ENCODE measurements at regions not wholly inside any gene's neighbourhood (a gene's known extent, or its start where the extent isn't known, plus 50 kb on each side); places are given as distances from the start of the nearest gene placed in this dataset.

DNA sequence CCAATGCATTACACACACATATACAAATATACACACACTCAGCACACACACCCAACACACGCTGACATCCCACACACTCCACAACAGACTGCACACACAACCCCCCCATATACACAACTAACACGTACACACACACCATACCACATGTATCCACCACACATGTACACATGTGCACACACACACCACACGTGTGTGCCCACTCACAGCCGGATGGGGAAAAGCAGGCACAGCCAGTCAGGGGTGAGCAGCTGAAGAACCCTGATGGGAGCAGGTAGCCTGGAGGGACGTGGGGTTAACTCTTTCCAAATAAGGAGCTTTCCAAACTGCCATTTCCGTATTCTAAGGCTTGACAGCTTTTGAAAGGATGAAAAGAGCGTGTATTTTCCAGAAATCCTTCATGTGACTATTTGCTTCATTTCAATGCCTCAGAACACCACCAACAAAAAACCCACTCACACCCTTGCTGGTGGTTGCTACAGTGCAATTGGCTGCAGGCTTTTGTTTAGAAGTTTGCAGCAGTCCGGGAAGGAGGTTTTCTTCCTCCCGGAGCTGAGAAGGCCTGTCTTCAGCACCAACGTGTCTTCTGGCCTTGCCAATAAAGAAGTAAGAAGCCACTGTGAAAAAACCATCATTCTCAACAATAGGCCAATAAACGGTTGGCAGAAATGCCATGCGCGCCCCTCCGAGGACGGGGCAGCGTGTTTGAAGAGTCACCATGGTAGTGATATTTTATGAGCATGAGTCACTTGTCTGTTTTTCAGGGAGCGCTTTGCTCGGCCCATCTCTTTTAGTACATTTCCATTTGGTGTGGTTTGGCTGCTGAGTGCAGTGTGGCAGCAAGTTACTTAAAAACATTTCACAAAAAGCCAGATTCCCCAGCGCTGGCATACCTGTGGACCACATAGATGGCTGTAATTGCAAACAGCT lies 131.3 kb upstream of the GMDS start:
- TF ChIP-seq, protein P1, sequence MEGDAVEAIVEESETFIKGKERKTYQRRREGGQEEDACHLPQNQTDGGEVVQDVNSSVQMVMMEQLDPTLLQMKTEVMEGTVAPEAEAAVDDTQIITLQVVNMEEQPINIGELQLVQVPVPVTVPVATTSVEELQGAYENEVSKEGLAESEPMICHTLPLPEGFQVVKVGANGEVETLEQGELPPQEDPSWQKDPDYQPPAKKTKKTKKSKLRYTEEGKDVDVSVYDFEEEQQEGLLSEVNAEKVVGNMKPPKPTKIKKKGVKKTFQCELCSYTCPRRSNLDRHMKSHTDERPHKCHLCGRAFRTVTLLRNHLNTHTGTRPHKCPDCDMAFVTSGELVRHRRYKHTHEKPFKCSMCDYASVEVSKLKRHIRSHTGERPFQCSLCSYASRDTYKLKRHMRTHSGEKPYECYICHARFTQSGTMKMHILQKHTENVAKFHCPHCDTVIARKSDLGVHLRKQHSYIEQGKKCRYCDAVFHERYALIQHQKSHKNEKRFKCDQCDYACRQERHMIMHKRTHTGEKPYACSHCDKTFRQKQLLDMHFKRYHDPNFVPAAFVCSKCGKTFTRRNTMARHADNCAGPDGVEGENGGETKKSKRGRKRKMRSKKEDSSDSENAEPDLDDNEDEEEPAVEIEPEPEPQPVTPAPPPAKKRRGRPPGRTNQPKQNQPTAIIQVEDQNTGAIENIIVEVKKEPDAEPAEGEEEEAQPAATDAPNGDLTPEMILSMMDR (IDR thresholded peaks at IDR 0.05), result no peak
- peak overlapping the region; percentile 29 for H3K4me3 ChIP-seq
- DNase-seq (ENCODE audit: low spot score), result peak; percentile 78
- H3K27ac ChIP-seq, result peak overlapping the region; percentile 20 to 63

DNA sequence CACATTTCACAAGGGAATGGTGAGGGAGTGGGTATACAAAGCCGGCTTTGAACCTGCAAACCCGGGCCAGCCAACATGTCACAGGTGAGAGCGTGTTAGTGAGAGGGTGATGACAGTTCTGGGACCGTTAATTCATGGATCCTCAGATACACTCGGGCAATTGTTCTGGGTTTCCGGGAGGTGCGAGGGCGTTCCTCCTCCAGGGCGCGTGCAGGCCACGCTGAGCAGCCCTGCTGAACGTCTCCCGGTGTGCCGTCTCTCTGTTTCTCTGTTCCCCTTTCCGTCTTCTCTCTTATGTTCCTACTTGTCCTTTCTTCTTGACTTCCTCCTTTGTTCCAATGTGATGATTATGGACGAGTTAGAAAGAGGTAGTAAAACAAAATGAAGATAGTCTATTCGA lies 130.0 kb upstream of the GMDS start:
- Histone ChIP-seq H3K4me3 (no peak overlapping the region), H3K27ac (no peak overlapping the region)
- TF ChIP-seq, protein P1 (IDR thresholded peaks at IDR 0.05), result no peak
- no peak for DNase-seq (ENCODE audit: low spot score)

DNA sequence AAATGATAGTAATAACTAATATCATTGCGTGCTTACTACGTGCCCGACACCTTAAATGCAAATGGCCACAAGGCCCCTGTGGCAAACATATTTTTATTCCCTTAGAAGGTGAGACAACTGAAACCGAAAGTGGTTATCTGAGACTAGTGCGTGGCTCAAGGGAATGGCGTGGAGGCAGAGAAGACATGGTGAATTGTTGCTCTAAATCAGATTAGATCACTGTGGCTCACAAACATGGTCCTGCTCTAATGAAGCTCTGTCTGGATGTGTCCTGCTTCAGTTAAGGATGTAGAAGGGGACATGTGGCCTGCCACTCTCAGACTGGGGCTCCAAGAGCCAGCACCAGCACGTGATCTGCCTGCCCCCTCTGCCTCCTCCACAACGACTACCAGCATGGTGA lies 124.2 kb upstream of the GMDS start:
- DNase-seq (ENCODE audit: low spot score), result no peak
- TF ChIP-seq, protein P1 (IDR thresholded peaks at IDR 0.05), result no peak
- no peak overlapping the region for H3K27ac ChIP-seq
- H3K4me3 ChIP-seq, result no peak overlapping the region

DNA sequence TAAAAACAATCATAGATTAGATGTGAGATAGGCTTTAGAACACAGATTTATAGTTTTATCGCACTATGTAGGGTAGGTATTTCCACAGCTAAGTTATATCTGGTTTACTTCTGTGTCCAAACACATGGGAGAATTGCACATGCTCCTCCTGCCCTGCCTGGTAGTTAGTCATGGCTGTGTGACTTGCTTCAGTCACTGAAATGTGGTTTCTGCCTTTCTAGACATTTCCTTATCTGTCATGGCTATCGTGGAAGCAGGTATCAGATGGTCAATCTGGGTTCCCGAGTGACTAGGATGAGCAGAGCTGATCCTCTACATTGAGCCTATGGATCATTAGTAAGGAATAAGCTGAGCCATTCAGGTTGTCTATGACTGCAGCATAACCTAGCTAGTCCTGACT lies 117.8 kb upstream of the GMDS start:
- TF ChIP-seq, protein P1 (IDR thresholded peaks at IDR 0.05), result no peak
- Histone ChIP-seq H3K27ac (no peak overlapping the region), H3K4me3 (no peak overlapping the region)
- no peak for DNase-seq (ENCODE audit: low spot score)

DNA sequence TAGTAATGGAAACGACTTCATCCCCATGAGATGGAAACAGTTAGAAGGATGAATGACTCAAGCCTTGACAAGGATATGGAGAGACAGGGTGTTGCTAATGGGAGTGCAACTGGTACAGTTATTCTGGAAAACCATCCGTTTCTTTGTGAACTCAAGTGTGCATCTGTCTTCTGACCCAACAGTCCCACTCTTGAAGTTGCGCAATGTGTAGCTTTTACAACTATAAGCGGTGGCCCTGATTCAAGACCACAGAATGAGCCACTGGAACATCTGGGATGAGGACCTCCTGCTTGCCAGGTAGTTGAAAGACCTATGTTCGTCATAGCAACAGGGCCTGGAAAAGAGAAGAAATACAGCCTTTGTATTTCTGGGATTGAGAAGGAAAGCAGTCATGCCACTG lies 115.8 kb upstream of the GMDS start:
- H3K4me3 ChIP-seq, result no peak overlapping the region
- no peak overlapping the region for H3K27ac ChIP-seq
- TF ChIP-seq, protein P1 (IDR thresholded peaks at IDR 0.05), result no peak
- no peak for DNase-seq (ENCODE audit: low spot score)

DNA sequence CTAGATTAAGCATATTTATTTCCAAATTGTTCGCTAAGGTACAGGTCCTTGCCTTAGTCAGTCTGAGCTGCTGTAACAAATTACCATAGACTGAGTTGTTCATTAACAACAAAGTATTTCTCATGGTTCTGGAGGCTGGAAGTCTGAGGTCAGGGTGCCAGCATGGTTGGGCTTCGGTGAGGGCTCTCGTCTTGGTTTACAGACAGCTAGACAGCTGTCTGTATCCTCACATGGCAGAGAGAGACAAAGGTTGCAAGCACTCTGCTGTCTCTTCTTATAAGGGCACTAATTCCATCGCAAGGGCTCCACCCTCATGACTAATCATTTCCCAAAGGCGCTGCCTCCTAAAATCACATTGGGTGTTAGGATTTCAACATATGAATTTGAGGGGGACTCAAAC lies 115.3 kb upstream of the GMDS start:
- no peak overlapping the region for H3K27ac ChIP-seq
- no peak for DNase-seq (ENCODE audit: low spot score)
- H3K4me3 ChIP-seq, result no peak overlapping the region
- TF ChIP-seq, protein P1 (IDR thresholded peaks at IDR 0.05), result no peak

DNA sequence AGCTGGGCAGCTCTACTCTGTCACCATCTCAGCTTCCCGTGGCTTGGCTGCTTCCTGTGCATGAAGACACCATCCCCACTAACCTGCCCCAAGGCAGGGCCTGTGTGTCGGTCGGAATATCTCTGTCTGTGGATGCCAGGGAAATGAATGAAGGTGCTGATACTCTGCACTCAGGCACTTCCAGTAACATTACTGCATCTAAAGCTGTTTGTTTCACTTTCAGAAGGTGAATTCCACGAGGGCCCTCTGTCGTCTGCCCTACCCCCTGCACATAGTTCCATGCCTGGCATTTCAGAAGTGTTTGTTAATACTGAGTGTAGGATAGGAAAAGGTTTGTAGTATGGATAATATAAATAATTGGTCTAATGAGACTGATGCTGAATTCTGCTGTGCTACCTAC lies 114.7 kb upstream of the GMDS start:
- TF ChIP-seq, protein P1 (IDR thresholded peaks at IDR 0.05), result no peak
- H3K4me3 ChIP-seq, result no peak overlapping the region

More for the DNA sequence above, 114.7 kb upstream of the GMDS start:
- DNase-seq (ENCODE audit: low spot score), result no peak
- H3K27ac ChIP-seq, result no peak overlapping the region

Data from coronary artery (tissue), 2 donors.